RWPE2 (cell line): ENCODE measurements at regions not wholly inside any gene's neighbourhood (a gene's known extent, or its start where the extent isn't known, plus 50 kb on each side); places are given as distances from the start of the nearest gene placed in this dataset.
A peak's percentile ranks its signal among the peaks of the same experiment; 100 is the strongest.

ENCODE experiments used
- ATAC-seq: fragments of 200-7000 bp; cut with Tn5 transposase; 3 replicates; pipeline ENCODE4 v1.9.1; 2021; ENCODE audit warnings: low read depth
- DNase-seq: peaks from one replicate; pipeline ENCODE4 v3.0.0-alpha.2; 2020; ENCODE audit warnings: low spot score
- H3K27ac ChIP-seq: fragments of 450-650 bp; 2 replicates; pipeline ENCODE4 v1.5.1; 2017; ENCODE audit warnings: mild to moderate bottlenecking; ENCODE audit not compliant: poor library complexity, severe bottlenecking
- H3K27me3 ChIP-seq: fragments of 250-450 bp; sonication (Bioruptor Pico); 2 replicates; pipeline ENCODE4 v1.5.1; 2021; ENCODE audit warnings: mild to moderate bottlenecking, moderate library complexity; ENCODE audit not compliant: insufficient read depth, poor library complexity, severe bottlenecking
- H3K36me3 ChIP-seq: fragments of 250-450 bp; sonication (Bioruptor Pico); 2 replicates; pipeline ENCODE4 v1.5.1; 2020; ENCODE audit warnings: low read depth, mild to moderate bottlenecking, moderate library complexity
- H3K4me1 ChIP-seq: fragments of 250-450 bp; sonication (Bioruptor Pico); 2 replicates; pipeline ENCODE4 v1.5.1; 2021; ENCODE audit warnings: mild to moderate bottlenecking, moderate library complexity; ENCODE audit not compliant: insufficient read depth, poor library complexity, severe bottlenecking
- H3K4me3 ChIP-seq: fragments of 250-450 bp; sonication (Bioruptor Pico); 2 replicates; pipeline ENCODE4 v1.5.1; 2021; ENCODE audit warnings: mild to moderate bottlenecking, moderate library complexity; ENCODE audit not compliant: severe bottlenecking
- H3K9me3 ChIP-seq: fragments of 250-450 bp; sonication (Bioruptor Pico); 2 replicates; pipeline ENCODE4 v1.5.1; 2021; ENCODE audit warnings: mild to moderate bottlenecking, moderate library complexity; ENCODE audit not compliant: severe bottlenecking
- CTCF ChIP-seq: fragments of 450-650 bp; IDR thresholded peaks from one replicate; pipeline ENCODE4 v1.5.1; 2017; ENCODE audit warnings: mild to moderate bottlenecking, moderate library complexity; ENCODE audit not compliant: poor library complexity, severe bottlenecking

DNA sequence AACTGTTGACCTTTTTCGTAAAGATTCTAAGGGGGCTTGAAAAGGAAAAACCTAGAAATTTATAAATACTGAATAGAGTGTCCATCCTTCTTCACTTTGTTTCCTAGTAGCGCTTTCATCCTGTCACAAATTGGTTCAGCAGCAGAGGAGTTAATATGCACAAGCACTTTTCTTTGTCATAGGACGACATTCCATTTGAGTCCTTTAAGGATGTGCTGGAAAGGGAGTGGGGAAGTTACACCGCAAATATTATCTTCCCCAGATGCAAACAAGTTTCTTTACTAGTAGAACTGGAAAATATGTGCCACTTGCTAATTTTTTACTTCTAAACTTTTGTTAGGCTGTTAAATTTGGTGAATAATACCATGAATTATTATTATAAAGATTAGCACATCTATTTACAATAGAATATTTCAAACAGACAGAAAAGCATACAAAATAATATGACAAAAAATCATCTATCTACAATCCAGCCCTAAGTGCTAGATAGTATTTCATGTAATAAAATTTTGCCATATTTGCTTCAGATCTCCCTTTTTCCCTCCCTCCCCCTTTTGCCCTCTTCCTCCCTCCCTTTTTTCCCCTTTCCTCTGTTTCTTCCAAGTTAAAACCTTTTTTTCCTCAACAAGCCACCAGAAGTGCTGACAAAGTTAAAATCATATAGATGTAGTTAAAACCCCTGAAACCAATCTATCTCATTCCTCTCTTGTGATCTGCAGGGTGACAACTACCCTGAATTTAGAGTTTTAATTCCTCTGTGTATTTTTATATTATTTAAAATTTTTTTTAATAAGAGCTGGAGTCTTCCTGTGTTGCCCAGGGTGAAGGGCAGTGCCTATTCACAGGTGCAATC is 50.5 kb upstream of the MAP4K3 start:
- H3K27ac ChIP-seq = no peak overlapping the region

GRCh38 chr2:39488450-39488849 is 51.4 kb upstream of the MAP4K3 start:
- Histone ChIP-seq H3K36me3 (no peaks in the 10 kb centered on the region), H3K27ac (peak overlapping the region; percentile 2), H3K4me3 (no peak overlapping the region), H3K4me1 (peaks cover 31% of the 10 kb centered on the region), H3K9me3 (no peaks in the 10 kb centered on the region), H3K27me3 (no peaks in the 10 kb centered on the region)
- ATAC-seq (peak; percentile 75), DNase-seq (no peak)
- no peak for TF ChIP-seq CTCF

More for the DNA sequence above, 50.5 kb upstream of the MAP4K3 start:
- ATAC-seq (no peak), DNase-seq (no peak)
- Histone ChIP-seq H3K4me3 (no peak overlapping the region), H3K9me3 (no peaks in the 10 kb centered on the region), H3K27me3 (no peaks in the 10 kb centered on the region), H3K36me3 (no peaks in the 10 kb centered on the region), H3K4me1 (peaks cover 23% of the 10 kb centered on the region)
- TF ChIP-seq CTCF = no peak

- no peak overlapping the region for H3K27ac ChIP-seq
- DNase-seq = no peak
These were observed 53.5 kb upstream of the MAP4K3 start for GRCh38 chr2:39490586-39490985.

GRCh38 chr2:39491653-39492052 is 54.6 kb upstream of the MAP4K3 start:
- Histone ChIP-seq H3K27ac (peak overlapping the region; percentile 40), H3K27me3 (no peaks in the 10 kb centered on the region), H3K4me1 (peaks cover 36% of the 10 kb centered on the region), H3K4me3 (no peak overlapping the region), H3K9me3 (no peaks in the 10 kb centered on the region), H3K36me3 (no peaks in the 10 kb centered on the region)
- DNase-seq = no peak
- no peak for ATAC-seq
- no peak for TF ChIP-seq CTCF

More at GRCh38 chr2:39490586-39490985, 53.5 kb upstream of the MAP4K3 start:
- no peak for TF ChIP-seq CTCF
- Histone ChIP-seq H3K27me3 (no peaks in the 10 kb centered on the region), H3K9me3 (no peaks in the 10 kb centered on the region), H3K4me1 (peaks cover 35% of the 10 kb centered on the region), H3K4me3 (no peak overlapping the region), H3K36me3 (no peaks in the 10 kb centered on the region)
- ATAC-seq = no peak

GRCh38 chr2:39492095-39492590 is 55.1 kb upstream of the MAP4K3 start:
- TF ChIP-seq CTCF = no peak
- ATAC-seq (peak; percentile 95), DNase-seq (no peak)
- no peak overlapping the region for H3K4me3 ChIP-seq
- peaks cover 36% of the 10 kb centered on the region for H3K4me1 ChIP-seq
- H3K36me3 ChIP-seq = no peaks in the 10 kb centered on the region
- H3K9me3 ChIP-seq = no peaks in the 10 kb centered on the region
- H3K27ac ChIP-seq = peak overlapping the region; percentile 40
- no peaks in the 10 kb centered on the region for H3K27me3 ChIP-seq
